HG02852 (cell line): ENCODE measurements at regions not wholly inside any gene's neighbourhood (a gene's known extent, or its start where the extent isn't known, plus 50 kb on each side); places are given as distances from the start of the nearest gene placed in this dataset.
"Not testable (repeated sequence)": the region's sequence is repeated elsewhere in the genome, so short reads cannot be mapped to it uniquely, and the experiment has no call there.

Experiments used
- ATAC-seq: cut with Tn5 transposase; IDR thresholded peaks from one replicate; pipeline ENCODE4 v1.9.1; 2021; ENCODE audit warnings: mild to moderate bottlenecking, moderate library complexity; ENCODE audit not compliant: unreplicated experiment

DNA sequence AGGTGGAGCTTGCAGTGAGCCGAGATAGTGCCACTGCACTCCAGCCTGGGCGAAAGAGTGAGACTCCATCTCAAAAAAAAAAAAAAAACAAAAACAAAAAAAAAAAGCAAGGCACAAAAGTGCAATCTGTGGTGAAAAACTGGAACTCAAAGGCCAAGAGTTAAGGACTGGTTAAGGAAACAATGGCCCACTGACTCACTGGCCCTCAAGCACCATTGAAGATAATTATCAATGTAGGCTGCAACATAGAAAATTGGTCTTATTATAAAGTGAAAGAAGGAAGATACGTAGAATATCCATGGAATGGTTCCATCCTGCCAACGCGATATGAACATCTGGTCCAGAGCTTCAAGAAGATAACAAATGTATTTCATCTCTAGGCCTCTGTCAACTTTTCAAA lies 444.2 kb downstream of the SOX9 start:
- no peak for ATAC-seq

DNA sequence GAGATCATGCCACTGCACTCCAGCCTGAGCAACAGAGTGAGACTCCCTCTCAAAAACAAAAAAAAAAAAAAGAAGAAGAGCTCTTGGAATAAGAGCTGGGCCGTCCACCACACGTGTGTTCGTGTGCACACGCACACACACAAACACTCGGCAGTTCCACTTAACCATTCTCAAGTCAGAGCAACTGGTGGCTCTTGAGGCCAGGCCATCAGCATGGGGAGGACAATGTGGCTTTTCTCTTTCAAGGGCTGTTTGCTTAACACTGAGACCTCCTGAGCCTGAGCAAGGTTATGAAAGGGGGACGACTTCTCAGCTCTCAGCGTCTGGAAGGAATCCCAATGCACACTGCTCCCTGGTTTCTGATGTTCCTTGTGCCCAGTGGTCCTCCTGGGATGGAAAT lies 444.9 kb downstream of the SOX9 start:
- no peak for ATAC-seq

DNA sequence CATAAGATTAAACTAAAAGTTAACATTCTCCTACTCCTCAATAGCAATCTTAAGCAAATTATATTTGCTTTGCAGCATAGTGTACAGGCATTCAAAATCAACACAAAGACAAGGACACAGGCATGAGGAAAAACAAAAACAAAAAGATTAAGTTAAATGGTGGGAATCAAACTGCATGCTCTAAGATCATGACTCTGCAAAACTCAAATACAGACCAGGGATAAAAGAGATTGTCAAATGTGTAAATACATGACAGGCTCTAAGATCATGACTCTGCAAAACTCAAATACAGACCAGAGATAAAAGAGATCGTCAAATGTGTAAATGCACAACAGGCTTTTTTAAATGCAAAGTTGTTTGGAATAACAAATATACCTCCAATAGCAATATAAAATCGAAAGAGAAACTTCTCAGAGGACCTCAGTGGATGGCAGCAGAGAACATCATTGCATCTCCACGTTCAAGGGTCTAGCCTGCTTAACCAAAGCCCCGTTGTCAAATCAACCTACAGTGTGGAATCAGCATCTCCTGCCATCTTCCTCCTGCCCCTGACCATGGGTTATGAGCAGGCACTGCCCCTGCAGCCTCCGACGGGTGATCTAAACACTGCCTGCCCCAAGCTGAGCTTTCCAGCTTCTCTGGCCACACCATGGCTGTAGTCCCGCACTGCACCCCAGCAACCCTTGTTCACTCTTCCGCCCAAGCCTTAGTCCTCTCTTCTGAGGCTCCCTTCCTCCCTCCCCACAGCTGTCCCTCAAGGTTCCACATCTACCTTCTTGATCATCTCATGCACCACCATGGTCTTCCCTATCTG lies 446.1 kb downstream of the SOX9 start:
- ATAC-seq, result no peak

GRCh38 chr17:72567774-72568173 lies 447.0 kb downstream of the SOX9 start:
- no peak for ATAC-seq

- ATAC-seq, result no peak
These were observed 448.5 kb downstream of the SOX9 start for GRCh38 chr17:72569148-72569946.

- ATAC-seq, result no peak
These were observed 451.1 kb downstream of the SOX9 start for GRCh38 chr17:72571813-72572396.

DNA sequence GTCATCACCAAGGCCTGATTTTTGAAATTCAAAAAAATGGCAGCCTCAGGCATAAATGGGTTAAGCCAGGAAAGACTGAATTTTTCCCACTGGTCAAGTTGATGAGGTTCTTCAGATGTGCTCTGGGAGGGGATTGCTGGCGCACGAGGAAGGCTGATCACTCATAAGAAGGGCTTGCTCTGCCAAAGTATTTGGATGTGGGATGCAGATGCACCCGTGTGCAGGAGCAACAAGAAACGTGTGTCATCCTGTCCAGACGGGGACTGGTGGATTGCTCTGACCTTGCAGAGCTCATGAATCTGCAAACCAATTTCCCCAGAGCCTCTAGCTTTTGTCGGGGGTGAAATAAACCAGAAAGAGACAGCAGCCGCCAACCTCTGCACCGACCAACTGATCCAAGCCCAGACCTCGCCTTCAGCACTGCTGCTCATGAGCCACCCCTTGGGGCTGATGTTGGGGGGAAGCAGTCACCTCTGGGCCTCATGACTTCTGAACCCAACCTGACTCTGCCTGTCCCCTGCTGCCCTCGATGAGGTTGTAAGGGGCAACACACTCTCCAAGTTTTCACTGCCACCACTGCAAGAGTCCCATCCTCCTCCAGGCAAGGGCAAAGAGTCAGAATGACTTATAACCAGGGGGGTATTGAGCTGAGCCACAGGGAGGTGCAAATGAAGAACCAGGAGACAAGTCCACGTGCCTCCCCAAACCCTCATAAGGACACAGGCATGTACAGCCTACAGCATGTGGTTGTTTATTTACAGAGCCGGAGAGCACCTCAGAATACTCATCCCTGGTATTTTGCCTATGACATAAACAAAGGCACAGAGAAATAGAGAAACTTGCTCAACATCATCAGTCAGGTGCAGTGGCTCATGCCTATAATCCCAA lies 452.0 kb downstream of the SOX9 start:
- no peak for ATAC-seq

GRCh38 chr17:72573492-72573801 lies 452.6 kb downstream of the SOX9 start:
- not testable (repeated sequence) for ATAC-seq

GRCh38 chr17:72574675-72575510 lies 454.1 kb downstream of the SOX9 start:
- ATAC-seq, result no peak

- no peak for ATAC-seq
These were observed 454.9 kb downstream of the SOX9 start for GRCh38 chr17:72575542-72576233.

DNA sequence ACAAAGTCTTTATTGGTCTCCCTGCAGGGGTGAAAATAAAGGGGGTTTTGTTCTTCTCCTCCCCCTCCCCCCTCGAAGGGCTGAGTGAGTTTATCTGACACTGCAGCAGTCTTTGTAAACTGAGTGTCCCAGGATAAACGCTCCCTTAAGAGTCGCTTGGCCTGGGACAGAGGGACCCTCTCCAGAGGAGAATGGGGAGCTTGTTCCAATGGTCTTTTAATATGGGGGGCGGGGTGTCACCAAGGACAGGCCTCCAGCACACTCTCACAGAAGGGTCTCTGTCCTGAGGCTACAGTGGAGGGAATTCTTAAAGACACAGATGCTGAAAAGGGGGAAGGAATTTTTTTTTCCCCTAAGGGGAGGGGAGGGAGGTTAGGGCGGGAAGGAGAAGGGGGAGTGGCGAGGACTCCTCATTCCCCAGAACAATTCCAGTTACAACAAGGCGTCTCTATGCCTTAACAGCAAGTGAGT lies 455.5 kb downstream of the SOX9 start:
- ATAC-seq, result no peak

GRCh38 chr17:72578817-72579470 lies 458.1 kb downstream of the SOX9 start:
- ATAC-seq, result no peak

DNA sequence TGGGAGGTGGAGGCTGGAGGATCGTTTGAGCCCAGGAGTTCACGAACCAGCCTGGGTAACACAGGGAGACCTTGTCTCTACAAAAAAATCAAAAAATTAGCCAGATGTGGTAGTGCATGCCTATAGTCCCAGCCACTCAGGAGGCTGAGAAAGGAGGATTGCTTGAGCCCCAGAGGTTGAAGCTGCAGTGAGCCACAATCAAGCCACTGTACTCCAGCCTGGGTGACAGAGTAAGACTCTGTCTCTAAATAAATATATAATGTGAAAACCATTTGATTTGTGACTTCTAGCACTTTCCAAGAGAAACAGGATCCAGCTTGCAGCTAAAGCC lies 459.1 kb downstream of the SOX9 start:
- no peak for ATAC-seq

DNA sequence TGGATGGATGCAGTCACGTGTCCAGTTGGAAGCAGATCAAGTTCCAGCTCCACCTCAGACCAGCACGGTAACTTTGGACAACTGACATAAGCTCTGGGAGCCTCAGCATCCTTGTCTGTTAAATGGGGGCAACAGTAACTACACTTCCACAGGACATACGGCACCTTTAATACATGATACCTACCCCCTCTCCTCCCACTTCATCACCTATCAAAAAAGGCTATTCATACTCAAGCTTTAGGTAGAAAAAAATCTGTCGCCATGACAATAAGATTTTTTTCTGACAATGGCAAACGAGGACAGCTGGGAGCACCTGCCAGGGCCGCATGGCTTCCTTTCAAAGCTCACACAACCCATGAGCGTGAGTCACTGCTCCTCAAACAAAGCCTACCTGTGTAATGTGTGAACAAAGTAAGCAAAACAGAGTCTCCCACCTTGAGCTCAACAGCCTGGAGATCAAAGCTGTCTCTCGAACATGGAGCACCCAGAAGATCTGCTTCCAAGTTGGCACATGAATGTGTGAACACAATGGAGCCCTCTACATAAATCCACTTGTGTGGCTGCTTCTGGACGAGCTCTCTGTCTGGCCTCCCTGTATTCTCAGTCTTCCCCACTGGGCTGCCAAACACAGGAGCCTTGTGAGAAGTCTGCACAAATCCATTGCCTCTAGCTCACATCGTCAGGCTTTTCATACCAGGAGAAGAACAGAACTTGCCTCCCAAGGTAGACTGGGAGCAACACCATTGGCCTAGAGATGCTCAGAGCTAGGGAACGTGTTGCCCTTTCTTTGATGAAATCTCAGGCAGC lies 459.7 kb downstream of the SOX9 start:
- ATAC-seq, result no peak

DNA sequence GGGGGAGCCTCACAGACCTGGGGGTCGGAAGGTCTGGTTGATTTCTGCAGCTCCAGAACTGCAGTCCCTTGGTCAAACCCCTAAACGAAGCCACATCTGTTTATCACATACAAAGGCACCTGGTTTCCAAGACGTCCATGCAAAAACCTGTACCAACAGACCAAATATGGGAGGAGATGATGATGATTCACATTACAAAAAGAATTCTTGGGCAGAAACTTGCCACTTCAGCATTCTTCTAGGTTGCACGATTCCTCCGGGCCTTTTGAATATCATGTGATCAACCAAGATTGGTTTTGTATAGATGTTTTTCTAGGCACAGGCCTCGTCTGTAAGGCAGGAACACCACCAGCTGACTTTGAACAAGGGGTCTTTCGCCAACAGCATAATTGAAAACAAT lies 466.3 kb downstream of the SOX9 start:
- ATAC-seq, result no peak

DNA sequence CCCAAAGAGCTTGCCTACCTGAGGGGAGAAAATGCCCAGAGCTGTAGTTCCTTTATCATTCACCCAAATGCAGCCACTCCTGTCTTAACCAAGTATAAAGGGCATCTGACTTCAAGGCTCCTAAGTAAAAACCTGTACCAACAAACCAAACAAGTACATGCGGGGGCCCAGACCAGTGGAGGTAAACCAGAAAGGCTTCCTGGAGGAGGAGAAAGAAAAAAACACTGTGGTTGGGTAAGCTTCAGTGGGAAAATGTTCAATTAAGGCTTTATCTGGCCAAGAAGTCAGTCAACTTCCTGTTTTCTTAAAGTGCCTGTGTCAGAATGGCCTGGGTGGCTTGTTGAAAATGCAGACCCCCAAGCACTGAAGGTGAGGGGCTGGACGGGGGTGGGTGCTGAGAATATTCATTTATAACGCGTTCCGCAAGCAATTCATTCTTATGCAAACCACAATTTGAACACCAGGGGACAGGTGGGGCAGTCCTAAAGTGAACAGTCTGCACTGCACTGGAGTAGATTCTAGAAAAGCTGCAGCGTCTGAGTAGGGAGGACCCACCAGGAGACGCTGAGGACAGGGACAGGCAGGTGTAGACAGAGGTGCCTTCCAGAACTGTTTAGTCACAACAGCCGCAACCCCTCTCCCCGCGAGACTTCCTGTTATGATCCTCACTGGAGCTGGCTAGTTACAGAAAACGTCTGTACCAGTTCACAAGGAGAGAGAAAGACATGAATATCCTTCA lies 467.1 kb downstream of the SOX9 start:
- ATAC-seq, result no peak

GRCh38 chr17:72588561-72588960 lies 467.7 kb downstream of the SOX9 start:
- ATAC-seq, result no peak

DNA sequence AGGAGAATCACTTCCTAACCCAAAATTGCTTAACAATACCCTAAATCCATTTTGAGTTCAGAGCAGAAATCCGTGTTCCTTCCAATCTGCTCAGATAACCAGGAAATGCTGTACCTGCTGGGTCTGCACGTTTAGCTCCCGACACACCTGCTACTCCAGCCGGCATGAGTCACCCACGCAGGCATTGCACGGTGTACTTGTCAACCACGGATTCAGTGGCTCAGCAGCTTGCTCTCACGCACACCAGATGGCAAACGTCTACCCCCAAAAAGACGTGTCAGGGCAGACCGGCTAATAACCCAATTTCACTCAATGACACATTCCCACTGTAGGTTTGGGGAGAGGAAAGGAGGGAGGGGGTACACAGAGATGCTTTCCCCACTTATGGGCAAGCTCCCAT lies 468.1 kb downstream of the SOX9 start:
- no peak for ATAC-seq
